ENCODE measurements at regions not wholly inside any gene's neighbourhood (a gene's known extent, or its start where the extent isn't known, plus 50 kb on each side); places are given as distances from the start of the nearest gene placed in this dataset.

GRCh38 chr6:4577406-4577805 is 198.8 kb upstream of the CDYL start:
- Histone ChIP-seq H3K27ac (peak overlapping the region in 1 of 4 donors; percentile 59), H3K9me3 (peaks cover 0 to 5% (median 0%) of the 10 kb centered on the region in 4 donors), H3K27me3 (no peaks in the 10 kb centered on the region), H3K36me3 (no peaks in the 10 kb centered on the region), H3K4me3 (no peak overlapping the region), H3K4me1 (peaks cover 0 to 28% (median 1%) of the 10 kb centered on the region in 4 donors)
- 11 to 14% methylated on average over 2 of the region's 2 CpGs for WGBS, 2 donors
- peak in 1 of 2 donors; percentile 28 for ATAC-seq (ENCODE audit: low FRiP score in 2 of 2)
- peak in 1 of 4 donors; percentile 84 for TF ChIP-seq EP300 (IDR thresholded peaks at IDR 0.05)
- no peak for TF ChIP-seq CTCF (IDR thresholded peaks at IDR 0.05)
- no peak for TF ChIP-seq POLR2A (IDR thresholded peaks at IDR 0.05)
- peak in 1 of 2 donors; percentile 71 for TF ChIP-seq POLR2AphosphoS5 (IDR thresholded peaks at IDR 0.05)
- peak in 1 of 2 donors; percentile 48 for DNase-seq

GRCh38 chr6:4575714-4576113 is 200.5 kb upstream of the CDYL start:
- Histone ChIP-seq H3K4me3 (no peak overlapping the region), H3K27ac (no peak overlapping the region), H3K36me3 (no peaks in the 10 kb centered on the region), H3K4me1 (peaks cover 0 to 14% (median 1%) of the 10 kb centered on the region in 4 donors), H3K9me3 (peaks cover 0 to 19% (median 4%) of the 10 kb centered on the region in 4 donors), H3K27me3 (no peaks in the 10 kb centered on the region)
- TF ChIP-seq CTCF (IDR thresholded peaks at IDR 0.05) (no peak), POLR2A (IDR thresholded peaks at IDR 0.05) (no peak), EP300 (IDR thresholded peaks at IDR 0.05) (no peak), POLR2AphosphoS5 (IDR thresholded peaks at IDR 0.05) (no peak)
- DNase-seq: no peak
- ATAC-seq (ENCODE audit: low FRiP score in 2 of 2): no peak
- WGBS, 2 donors: 96% methylated on average over 5 of the region's 5 CpGs

GRCh38 chr6:4574007-4574406 is 202.2 kb upstream of the CDYL start:
- no peak for TF ChIP-seq CTCF (IDR thresholded peaks at IDR 0.05)
- TF ChIP-seq EP300 (IDR thresholded peaks at IDR 0.05): no peak
- TF ChIP-seq POLR2A (IDR thresholded peaks at IDR 0.05): no peak
- no peak for TF ChIP-seq POLR2AphosphoS5 (IDR thresholded peaks at IDR 0.05)
- WGBS, 2 donors: 82 to 95% methylated on average over 2 of the region's 2 CpGs
- no peaks in the 10 kb centered on the region for H3K27me3 ChIP-seq
- no peak overlapping the region for H3K4me3 ChIP-seq
- H3K36me3 ChIP-seq: no peaks in the 10 kb centered on the region
- ATAC-seq (ENCODE audit: low FRiP score in 2 of 2): no peak
- DNase-seq: no peak
- peaks cover 0 to 14% (median 1%) of the 10 kb centered on the region in 4 donors for H3K4me1 ChIP-seq
- peaks cover 0 to 23% (median 9%) of the 10 kb centered on the region in 4 donors for H3K9me3 ChIP-seq
- no peak overlapping the region for H3K27ac ChIP-seq

- Histone ChIP-seq H3K27me3 (no peaks in the 10 kb centered on the region), H3K4me3 (no peak overlapping the region), H3K36me3 (no peaks in the 10 kb centered on the region), H3K9me3 (peaks cover 0 to 23% (median 9%) of the 10 kb centered on the region in 4 donors), H3K4me1 (no peaks in the 10 kb centered on the region), H3K27ac (no peak overlapping the region)
- no peak for TF ChIP-seq POLR2AphosphoS5 (IDR thresholded peaks at IDR 0.05)
- TF ChIP-seq CTCF (IDR thresholded peaks at IDR 0.05): no peak
- TF ChIP-seq POLR2A (IDR thresholded peaks at IDR 0.05): no peak
- no peak for TF ChIP-seq EP300 (IDR thresholded peaks at IDR 0.05)
- ATAC-seq (ENCODE audit: low FRiP score in 2 of 2) (no peak), DNase-seq (no peak)
- WGBS, 2 donors: 92 to 93% methylated on average over 2 of the region's 2 CpGs
These were observed 205.2 kb upstream of the CDYL start for GRCh38 chr6:4571011-4571410.

GRCh38 chr6:4568138-4568537 is 208.1 kb upstream of the CDYL start:
- ATAC-seq (ENCODE audit: low FRiP score in 2 of 2) (no peak), DNase-seq (no peak)
- H3K9me3 ChIP-seq: peaks cover 0 to 23% (median 9%) of the 10 kb centered on the region in 4 donors
- H3K4me1 ChIP-seq: no peaks in the 10 kb centered on the region
- no peaks in the 10 kb centered on the region for H3K27me3 ChIP-seq
- TF ChIP-seq POLR2A (IDR thresholded peaks at IDR 0.05) (no peak), EP300 (IDR thresholded peaks at IDR 0.05) (no peak), CTCF (IDR thresholded peaks at IDR 0.05) (no peak), POLR2AphosphoS5 (IDR thresholded peaks at IDR 0.05) (no peak)
- H3K27ac ChIP-seq: no peak overlapping the region
- WGBS, 2 donors: 93 to 95% methylated on average over 5 of the region's 5 CpGs
- H3K36me3 ChIP-seq: no peaks in the 10 kb centered on the region
- no peak overlapping the region for H3K4me3 ChIP-seq
